ENCODE measurements at regions not wholly inside any gene's neighbourhood (a gene's known extent, or its start where the extent isn't known, plus 50 kb on each side); places are given as distances from the start of the nearest gene placed in this dataset.

DNA sequence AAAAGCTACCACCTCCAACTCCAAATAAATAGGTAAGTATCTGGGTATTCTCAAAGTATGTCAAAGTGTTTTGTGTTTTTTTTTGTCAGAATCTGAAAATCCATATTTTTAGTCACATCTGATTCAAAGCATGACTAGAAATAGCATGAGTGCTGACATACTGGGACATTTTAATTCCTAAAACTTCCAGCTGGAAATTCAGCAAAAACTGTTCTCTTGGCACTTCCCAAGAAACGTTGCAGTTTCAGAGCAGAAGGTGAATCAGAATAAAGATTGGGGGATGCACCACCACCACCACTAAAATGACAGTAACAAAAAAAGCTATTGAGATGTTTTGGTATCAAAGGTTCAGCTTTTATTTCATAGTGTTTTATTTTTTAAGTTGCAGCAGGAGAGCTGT, 724.6 kb upstream of the CELF2 start:
- TF ChIP-seq GATA2 (IDR thresholded peaks at IDR 0.05; ENCODE audit: insufficient read depth, insufficient read length, low read depth, low read length): no peak
- no peak for TF ChIP-seq JUN (IDR thresholded peaks at IDR 0.05; ENCODE audit: borderline replicate concordance, insufficient read depth, insufficient read length, low read depth)
- TF ChIP-seq POLR2AphosphoS5 (IDR thresholded peaks at IDR 0.05; ENCODE audit: insufficient read depth, low read depth, low read length): no peak
- no peak for TF ChIP-seq EZH2 (IDR thresholded peaks at IDR 0.05; ENCODE audit: borderline replicate concordance, low read depth, low read length, severe bottlenecking)
- TF ChIP-seq FOS (IDR thresholded peaks at IDR 0.05; ENCODE audit: borderline replicate concordance, insufficient read depth, low read length): no peak
- TF ChIP-seq, protein P1, sequence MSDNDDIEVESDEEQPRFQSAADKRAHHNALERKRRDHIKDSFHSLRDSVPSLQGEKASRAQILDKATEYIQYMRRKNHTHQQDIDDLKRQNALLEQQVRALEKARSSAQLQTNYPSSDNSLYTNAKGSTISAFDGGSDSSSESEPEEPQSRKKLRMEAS (IDR thresholded peaks at IDR 0.05; ENCODE audit: insufficient read depth, insufficient read length): no peak
- TF ChIP-seq MYC (IDR thresholded peaks at IDR 0.05; ENCODE audit: low read depth, low read length): no peak
- TF ChIP-seq, protein P2, sequence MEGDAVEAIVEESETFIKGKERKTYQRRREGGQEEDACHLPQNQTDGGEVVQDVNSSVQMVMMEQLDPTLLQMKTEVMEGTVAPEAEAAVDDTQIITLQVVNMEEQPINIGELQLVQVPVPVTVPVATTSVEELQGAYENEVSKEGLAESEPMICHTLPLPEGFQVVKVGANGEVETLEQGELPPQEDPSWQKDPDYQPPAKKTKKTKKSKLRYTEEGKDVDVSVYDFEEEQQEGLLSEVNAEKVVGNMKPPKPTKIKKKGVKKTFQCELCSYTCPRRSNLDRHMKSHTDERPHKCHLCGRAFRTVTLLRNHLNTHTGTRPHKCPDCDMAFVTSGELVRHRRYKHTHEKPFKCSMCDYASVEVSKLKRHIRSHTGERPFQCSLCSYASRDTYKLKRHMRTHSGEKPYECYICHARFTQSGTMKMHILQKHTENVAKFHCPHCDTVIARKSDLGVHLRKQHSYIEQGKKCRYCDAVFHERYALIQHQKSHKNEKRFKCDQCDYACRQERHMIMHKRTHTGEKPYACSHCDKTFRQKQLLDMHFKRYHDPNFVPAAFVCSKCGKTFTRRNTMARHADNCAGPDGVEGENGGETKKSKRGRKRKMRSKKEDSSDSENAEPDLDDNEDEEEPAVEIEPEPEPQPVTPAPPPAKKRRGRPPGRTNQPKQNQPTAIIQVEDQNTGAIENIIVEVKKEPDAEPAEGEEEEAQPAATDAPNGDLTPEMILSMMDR (IDR thresholded peaks at IDR 0.05; ENCODE audit: extremely low read depth in 1 of 2, insufficient read depth in 1 of 2, low read depth in 1 of 2, low read length in 2 of 2): no peak
- no peak for TF ChIP-seq POLR2A (IDR thresholded peaks at IDR 0.05; ENCODE audit: low read depth, low read length)
- ChIA-PET POLR2A (no interaction called here), CTCF (no interaction called here)
- FAIRE-seq (no peak), DNase-seq (ENCODE audit: low read depth, low spot score) (no peak)
- Histone ChIP-seq H3K4me2 (ENCODE audit: insufficient read depth, low read length) (no peak overlapping the region), H3K4me1 (ENCODE audit: control insufficient read depth, extremely low read depth, insufficient read depth, low read length) (no peaks in the 10 kb centered on the region), H2AFZ (ENCODE audit: low read depth, low read length) (no peak overlapping the region), H3K4me3 (replicated peaks in 1 of 3; ENCODE audit: insufficient read depth in 1 of 3, low read depth in 1 of 3, low read length in 3 of 3) (no peak overlapping the region), H3K9ac (replicated peaks; ENCODE audit: extremely low read depth, insufficient read depth, low read length) (no peak overlapping the region), H3K9me1 (replicated peaks; ENCODE audit: control insufficient read depth, extremely low read depth, insufficient read depth, low read length) (no peaks in the 10 kb centered on the region), H3K27me3 (ENCODE audit: control insufficient read depth in 2 of 2, insufficient read depth in 2 of 2, low read length in 2 of 2) (no peaks in the 10 kb centered on the region), H3K27ac (ENCODE audit: insufficient read depth, low read depth, low read length) (no peak overlapping the region), H4K20me1 (replicated peaks; ENCODE audit: control insufficient read depth, extremely low read depth, insufficient read depth, low read length) (no peaks in the 10 kb centered on the region), H3K36me3 (ENCODE audit: control insufficient read depth in 2 of 2, extremely low read depth in 1 of 2, insufficient read depth in 2 of 2, low read length in 2 of 2) (no peaks in the 10 kb centered on the region), H3K9me3 (replicated peaks; ENCODE audit: control insufficient read depth, insufficient read depth, low read length) (no peaks in the 10 kb centered on the region), H3K79me2 (ENCODE audit: control insufficient read depth, insufficient read depth, low read length) (no peaks in the 10 kb centered on the region)
- BruUV-seq (replicated peaks): no TSS peak
- dilution Hi-C loops (cut with MboI; ENCODE audit: extremely low pct_ligation_motif_present, low sequenced_read_pairs): no loop called here
- intact Hi-C loops (cut with micrococcal nuclease): no loop called here

Measured in endothelial cell of umbilical vein (primary cell).